Fibroblast of the conjunctiva (primary cell): ENCODE measurements at regions not wholly inside any gene's neighbourhood (a gene's known extent, or its start where the extent isn't known, plus 50 kb on each side); places are given as distances from the start of the nearest gene placed in this dataset.

Experiments
- DNase-seq: peaks from one replicate; pipeline ENCODE4 v3.0.0-alpha.2; 2010; ENCODE audit warnings: low read depth

GRCh38 chr4:121277194-121278105 is 103.4 kb downstream of the QRFPR start:
- no peak for DNase-seq

- no peak for DNase-seq
Observed at GRCh38 chr4:121273191-121273590, 107.6 kb downstream of the QRFPR start.

- no peak for DNase-seq
Observed at GRCh38 chr4:121272526-121272925, 108.3 kb downstream of the QRFPR start.

- DNase-seq = no peak
Observed at GRCh38 chr4:121270389-121270788, 106.3 kb upstream of the TNIP3 start.

- no peak for DNase-seq
Observed at GRCh38 chr4:121269001-121269400, 104.9 kb upstream of the TNIP3 start.

- DNase-seq = no peak
Observed at GRCh38 chr4:121266982-121267381, 102.9 kb upstream of the TNIP3 start.

GRCh38 chr4:121256887-121257466 is 92.9 kb upstream of the TNIP3 start:
- no peak for DNase-seq

GRCh38 chr4:121255986-121256750 is 92.0 kb upstream of the TNIP3 start:
- peak; percentile 87 for DNase-seq

GRCh38 chr4:121253961-121254360 is 89.8 kb upstream of the TNIP3 start:
- DNase-seq = no peak

- DNase-seq = peak; percentile 60
Observed at GRCh38 chr4:121252224-121252806, 88.2 kb upstream of the TNIP3 start.

GRCh38 chr4:121248747-121249146 is 84.6 kb upstream of the TNIP3 start:
- DNase-seq = no peak

- no peak for DNase-seq
Observed at GRCh38 chr4:121246698-121247097, 82.6 kb upstream of the TNIP3 start.

- no peak for DNase-seq
Observed at GRCh38 chr4:121243485-121243884, 79.4 kb upstream of the TNIP3 start.

- no peak for DNase-seq
Observed at GRCh38 chr4:121242188-121242750, 78.1 kb upstream of the TNIP3 start.

GRCh38 chr4:121239951-121240350 is 75.8 kb upstream of the TNIP3 start:
- DNase-seq = no peak

- DNase-seq = no peak
Observed at GRCh38 chr4:121238461-121238860, 74.3 kb upstream of the TNIP3 start.

GRCh38 chr4:121237069-121237399 is 72.9 kb upstream of the TNIP3 start:
- no peak for DNase-seq

- DNase-seq = no peak
Observed at GRCh38 chr4:121236353-121237068, 72.4 kb upstream of the TNIP3 start.

GRCh38 chr4:121233982-121234381 is 69.9 kb upstream of the TNIP3 start:
- no peak for DNase-seq

- no peak for DNase-seq
Observed at GRCh38 chr4:121229993-121230392, 65.9 kb upstream of the TNIP3 start.

GRCh38 chr4:121228848-121229247 is 64.7 kb upstream of the TNIP3 start:
- no peak for DNase-seq
